Stimulated activated CD8-positive, alpha-beta memory T cell treated with anti-CD3 and anti-CD28 coated beads, Interleukin-4, amount 100 ng/mL, for 48 hours (primary cell): ENCODE measurements at regions not wholly inside any gene's neighbourhood (a gene's known extent, or its start where the extent isn't known, plus 50 kb on each side); places are given as distances from the start of the nearest gene placed in this dataset.

Experiments used
- DNase-seq: peaks from one replicate; pipeline ENCODE4 v3.0.0-alpha.2; 2020

DNA sequence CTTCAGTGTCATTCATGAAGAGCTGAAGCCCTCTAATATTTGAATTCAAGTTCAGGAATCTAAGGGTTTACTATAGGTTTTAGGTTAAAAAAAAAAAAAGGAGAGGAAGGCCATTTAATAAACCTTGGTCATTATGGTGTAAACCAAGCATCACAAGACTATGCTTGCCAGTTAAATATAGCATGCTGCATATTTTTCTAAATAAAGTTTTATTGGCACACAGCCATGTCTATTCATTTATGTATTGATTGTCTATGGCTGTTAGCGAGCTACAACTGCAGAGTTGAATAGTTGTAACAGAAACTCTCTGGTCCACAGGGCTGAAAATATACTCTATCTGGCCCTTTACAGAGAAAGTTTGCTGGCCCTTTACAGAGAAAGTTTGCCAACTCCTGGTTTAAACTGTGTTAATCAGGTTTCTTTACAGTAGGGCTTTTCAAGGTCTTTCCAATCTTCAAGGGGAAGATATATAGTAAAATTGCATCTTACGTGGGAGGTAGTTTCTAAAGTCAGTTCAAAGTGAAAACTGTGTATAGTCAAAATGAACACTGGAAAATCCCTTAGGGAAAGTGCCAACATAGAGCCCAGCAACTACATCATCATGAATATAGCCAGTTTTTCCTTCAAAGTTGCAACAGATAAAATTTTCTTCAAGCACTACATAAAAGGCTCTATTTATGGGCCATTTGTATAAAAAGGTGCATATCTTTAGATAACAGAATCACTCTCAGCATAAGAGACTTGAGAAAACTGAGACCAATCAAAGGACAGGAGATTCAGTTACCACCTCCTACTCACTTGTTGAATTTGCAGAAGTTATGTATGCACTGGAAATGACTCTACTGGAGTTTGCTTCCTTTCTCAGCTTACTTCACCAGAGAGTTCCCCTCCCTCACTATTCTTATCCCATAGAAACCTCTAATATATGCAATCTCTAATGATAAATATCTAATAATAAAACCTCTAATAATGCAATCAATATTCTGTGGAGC is 49.7 kb upstream of the FRMD4B start:
- DNase-seq: no peak
